ENCODE measurements at regions not wholly inside any gene's neighbourhood (a gene's known extent, or its start where the extent isn't known, plus 50 kb on each side); places are given as distances from the start of the nearest gene placed in this dataset.

DNA sequence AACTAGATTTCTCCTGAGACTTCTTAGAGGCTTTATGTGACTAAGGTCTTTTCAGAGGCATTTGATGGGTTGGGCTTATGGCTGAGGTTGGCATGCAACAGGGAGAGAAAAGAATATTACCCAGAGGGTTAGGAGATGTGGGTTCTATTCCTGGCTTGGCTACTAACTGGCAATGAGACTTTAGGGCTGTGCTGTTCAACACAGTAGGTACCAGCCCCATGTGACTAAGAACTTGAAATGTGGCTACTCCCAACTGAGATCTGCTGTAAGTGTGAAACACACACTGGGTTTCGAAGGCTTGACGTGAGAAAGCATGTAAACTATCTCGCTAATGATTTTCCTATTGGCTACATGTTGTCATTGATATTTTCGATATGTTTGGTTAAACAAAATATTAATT, 324.9 kb upstream of the SLC14A2 start:
- TF ChIP-seq EZH2 (IDR thresholded peaks at IDR 0.05) = no peak
- no peak for TF ChIP-seq POLR2AphosphoS5 (IDR thresholded peaks at IDR 0.05; ENCODE audit: borderline replicate concordance, low read depth, low read length)
- no peak for TF ChIP-seq FOXP2 (optimal IDR thresholded peaks at IDR 0.05; ENCODE audit: control extremely low read depth, extremely low read length, insufficient read depth)
